GM18511 (cell line): ENCODE measurements at regions not wholly inside any gene's neighbourhood (a gene's known extent, or its start where the extent isn't known, plus 50 kb on each side); places are given as distances from the start of the nearest gene placed in this dataset.

ENCODE experiments used
- ATAC-seq: cut with Tn5 transposase; IDR thresholded peaks from one replicate; pipeline ENCODE4 v1.9.1; 2021; ENCODE audit warnings: mild to moderate bottlenecking, moderate library complexity; ENCODE audit not compliant: unreplicated experiment

- ATAC-seq = no peak
Measured at GRCh38 chr2:107361751-107362381, 464.8 kb upstream of the RGPD4 start.

GRCh38 chr2:107362993-107363392 lies 463.7 kb upstream of the RGPD4 start:
- ATAC-seq = no peak

DNA sequence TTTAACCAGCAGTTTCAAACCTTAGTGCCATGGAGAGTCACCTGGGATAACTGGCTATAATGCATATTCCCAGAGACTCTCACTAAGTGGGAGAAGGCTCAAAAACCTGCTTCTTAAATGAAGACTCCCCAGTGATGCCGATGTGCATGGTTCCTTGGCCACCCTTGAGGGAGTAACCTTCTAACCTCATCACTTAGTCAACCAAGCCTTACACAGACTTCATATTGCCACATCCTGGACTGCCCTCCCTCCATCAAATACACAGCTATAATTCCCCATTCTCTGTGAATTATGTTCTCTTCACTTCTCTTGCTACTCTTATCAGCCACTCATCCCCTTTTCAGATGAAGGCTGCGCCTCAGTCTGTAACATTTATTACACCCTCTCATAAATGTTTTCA lies 462.9 kb upstream of the RGPD4 start:
- ATAC-seq = no peak

DNA sequence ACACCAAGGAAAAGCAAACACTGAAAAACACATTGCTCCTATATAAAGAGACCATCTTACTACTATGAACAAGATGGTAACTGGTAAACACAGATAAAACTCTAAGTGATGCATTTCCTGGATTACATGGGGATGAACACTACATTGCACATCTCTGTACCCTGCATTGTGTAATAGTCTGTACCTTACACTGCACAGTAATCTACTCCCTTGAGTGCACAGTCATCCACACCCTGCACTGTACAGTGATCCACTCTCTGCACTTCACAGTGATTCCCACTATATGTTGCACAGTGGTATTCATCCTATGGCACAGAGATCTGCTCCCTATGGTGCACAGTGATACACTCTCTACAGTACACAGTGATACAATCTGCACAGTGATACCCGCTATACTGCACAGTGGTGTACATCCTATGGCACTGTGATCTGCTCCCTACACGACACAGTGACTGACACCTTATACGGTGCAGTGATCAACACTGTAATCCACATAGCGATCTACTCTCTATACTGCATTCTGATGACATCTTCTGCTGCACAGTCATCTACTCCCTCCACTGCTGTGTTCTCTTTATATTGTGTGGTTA lies 462.2 kb upstream of the RGPD4 start:
- ATAC-seq = no peak

- ATAC-seq = no peak
Measured at GRCh38 chr2:107374249-107374648, 452.4 kb upstream of the RGPD4 start.

DNA sequence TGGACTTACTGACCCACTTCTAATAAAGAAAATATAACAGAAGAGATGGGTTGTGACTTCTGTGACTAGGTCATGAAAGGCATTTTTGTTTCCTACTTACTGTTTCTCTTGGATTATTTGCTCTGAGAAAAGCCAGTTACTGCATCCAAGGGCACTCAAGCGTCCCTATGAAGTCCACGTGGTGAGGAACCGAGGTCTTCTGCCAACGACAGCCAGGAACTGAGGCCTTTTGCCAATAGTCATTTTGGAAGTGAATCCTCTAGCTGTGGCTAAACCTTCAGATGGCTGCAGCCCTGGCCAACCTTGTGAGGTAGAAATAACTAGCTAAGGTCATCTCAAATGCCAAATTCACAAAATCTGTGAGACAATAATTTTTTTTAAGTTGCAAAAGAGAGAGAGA lies 449.8 kb upstream of the RGPD4 start:
- ATAC-seq = no peak

- ATAC-seq = no peak
Measured at GRCh38 chr2:107380912-107381311, 445.8 kb upstream of the RGPD4 start.

- ATAC-seq = no peak
Measured at GRCh38 chr2:107383691-107384090, 443.0 kb upstream of the RGPD4 start.

GRCh38 chr2:107384422-107384821 lies 442.3 kb upstream of the RGPD4 start:
- ATAC-seq = no peak

DNA sequence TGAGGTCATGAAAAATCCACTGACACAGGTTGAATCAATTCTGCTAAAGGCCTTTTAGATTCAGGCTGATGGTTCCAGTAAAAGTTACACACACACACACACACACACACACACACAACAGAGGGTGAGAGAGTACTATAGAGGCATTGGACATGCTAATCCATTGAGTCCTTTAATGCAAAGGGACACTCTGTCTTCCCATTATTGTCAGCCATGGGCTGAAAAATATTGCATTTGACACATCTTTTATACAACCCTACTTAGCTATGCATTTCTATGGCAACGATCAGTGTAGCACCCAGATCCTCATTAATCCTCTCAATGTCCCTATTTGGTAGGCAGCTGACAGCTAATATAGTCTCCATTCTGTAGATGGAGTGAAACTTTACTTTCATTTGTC lies 440.8 kb upstream of the RGPD4 start:
- no peak for ATAC-seq

- ATAC-seq = no peak
Measured at GRCh38 chr2:107392241-107392704, 434.4 kb upstream of the RGPD4 start.

DNA sequence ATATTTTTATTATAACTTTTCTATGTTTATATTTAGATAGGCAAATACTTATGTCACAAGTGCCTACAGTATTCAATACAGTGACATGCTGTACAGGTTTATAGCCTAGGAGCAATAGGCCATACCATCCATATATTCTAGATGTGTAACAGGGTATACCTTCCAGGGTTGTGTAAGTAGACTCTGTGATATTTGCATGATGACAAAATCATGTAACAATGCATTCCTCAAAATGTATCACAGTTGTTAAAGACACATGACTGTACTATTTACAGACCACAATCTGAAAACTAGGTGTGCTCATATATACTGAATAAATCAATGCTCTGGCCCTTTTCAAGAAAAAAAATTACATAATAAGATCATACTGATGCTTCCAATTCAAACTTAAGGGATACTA lies 433.2 kb upstream of the RGPD4 start:
- no peak for ATAC-seq

- no peak for ATAC-seq
Measured at GRCh38 chr2:107398683-107399082, 428.0 kb upstream of the RGPD4 start.

- no peak for ATAC-seq
Measured at GRCh38 chr2:107402330-107402729, 424.4 kb upstream of the RGPD4 start.

- ATAC-seq = no peak
Measured at GRCh38 chr2:107405261-107405660, 421.4 kb upstream of the RGPD4 start.

DNA sequence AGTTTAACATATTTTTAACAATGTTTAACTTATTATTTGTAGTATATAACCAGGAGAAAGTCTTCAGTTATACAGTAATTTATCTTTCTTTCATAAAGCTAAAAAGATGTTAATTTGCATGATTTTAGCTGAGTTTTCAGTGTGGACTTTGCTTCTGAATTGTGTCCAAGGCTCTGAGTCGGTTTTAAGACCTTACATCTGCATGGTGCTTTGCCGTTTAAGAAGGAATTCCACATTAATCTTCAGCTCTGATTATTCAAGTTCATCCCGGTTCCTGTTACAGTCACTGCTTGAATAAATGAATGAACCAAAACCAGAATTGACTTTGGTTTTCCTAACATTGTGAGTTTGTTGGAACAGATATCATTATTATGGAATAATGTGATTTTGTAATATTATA lies 419.7 kb upstream of the RGPD4 start:
- ATAC-seq = no peak

GRCh38 chr2:107407974-107408373 lies 418.7 kb upstream of the RGPD4 start:
- ATAC-seq = no peak

DNA sequence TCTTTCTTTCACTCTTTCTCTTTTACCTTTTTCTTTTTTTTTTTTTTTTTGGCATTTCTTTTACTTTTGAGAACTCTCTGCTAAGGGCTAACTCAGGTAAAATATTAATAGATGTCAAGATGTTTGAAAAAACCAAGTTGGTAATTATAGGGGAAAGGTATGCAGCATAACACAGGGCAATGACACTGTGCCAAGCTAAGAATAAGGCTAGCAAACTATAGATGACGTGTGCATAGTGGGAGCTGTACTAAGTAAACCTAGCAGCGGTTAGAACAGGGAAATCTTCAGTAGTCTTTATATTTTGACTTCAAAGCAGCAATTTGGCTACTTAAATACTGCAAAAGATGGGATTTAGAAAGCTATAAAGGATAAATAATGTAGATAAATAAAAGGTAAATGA lies 415.4 kb upstream of the RGPD4 start:
- ATAC-seq = no peak

- no peak for ATAC-seq
Measured at GRCh38 chr2:107412209-107412904, 414.3 kb upstream of the RGPD4 start.

GRCh38 chr2:107412981-107413380 lies 413.7 kb upstream of the RGPD4 start:
- no peak for ATAC-seq

DNA sequence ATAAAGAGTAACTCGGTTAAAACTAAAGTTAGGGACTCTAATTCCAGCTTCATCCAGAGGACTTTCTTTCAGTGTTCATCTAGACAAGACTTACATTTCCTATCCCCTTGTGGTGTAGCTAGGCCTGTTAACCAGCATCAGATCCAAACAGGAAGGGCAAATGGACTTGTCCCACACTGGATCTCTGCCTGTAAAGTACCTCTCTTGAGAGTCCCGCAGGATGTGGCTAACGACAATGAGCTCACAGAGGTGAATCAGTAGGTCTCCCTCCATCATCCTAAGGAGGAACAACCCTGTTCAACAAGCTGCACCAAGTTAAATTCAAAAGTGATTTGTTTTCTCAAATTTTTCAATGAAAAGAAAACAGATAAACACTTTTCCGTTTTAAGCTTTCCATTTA lies 412.3 kb upstream of the RGPD4 start:
- ATAC-seq = no peak

DNA sequence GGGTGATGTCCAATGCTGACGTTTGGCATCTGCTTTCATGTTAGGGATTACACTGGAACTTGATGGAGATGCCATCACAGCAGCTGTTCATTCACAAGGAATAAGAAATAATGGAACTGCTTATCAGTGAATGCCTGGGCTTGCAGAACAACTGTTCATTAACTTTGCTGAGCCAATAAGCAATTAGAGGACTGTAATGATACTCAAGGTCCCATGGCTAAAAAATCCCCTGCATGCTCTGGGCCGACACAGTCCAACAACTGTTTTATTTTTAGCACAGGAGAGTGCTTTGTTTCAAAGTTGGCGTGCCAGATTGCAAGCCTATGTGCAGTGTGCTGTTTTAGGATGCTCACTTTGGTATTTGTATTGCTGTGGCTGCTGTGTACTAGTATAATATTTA lies 408.0 kb upstream of the RGPD4 start:
- no peak for ATAC-seq
